ENCODE measurements at regions not wholly inside any gene's neighbourhood (a gene's known extent, or its start where the extent isn't known, plus 50 kb on each side); places are given as distances from the start of the nearest gene placed in this dataset.

- Histone ChIP-seq H3K36me3 (replicated peaks; ENCODE audit: insufficient read depth, low read length) (no peaks in the 10 kb centered on the region), H3K9me2 (replicated peaks; ENCODE audit: insufficient read depth, low read length) (no peaks in the 10 kb centered on the region), H3K4me3 (ENCODE audit: low read length) (no peak overlapping the region), H3K27ac (ENCODE audit: low read length) (no peak overlapping the region), H3K9ac (ENCODE audit: low read length) (no peak overlapping the region), H3K4me1 (ENCODE audit: low read length) (no peaks in the 10 kb centered on the region), H2AFZ (ENCODE audit: low read length) (no peak overlapping the region), H3K79me2 (ENCODE audit: low read length) (no peaks in the 10 kb centered on the region), H3K27me3 (replicated peaks; ENCODE audit: insufficient read depth, low read length) (peaks cover 64% of the 10 kb centered on the region), H3F3A (ENCODE audit: insufficient read depth, low read length) (no peaks in the 10 kb centered on the region), H3K9me3 (replicated peaks; ENCODE audit: insufficient read depth, low read length) (no peaks in the 10 kb centered on the region), H4K20me1 (ENCODE audit: insufficient read depth, low read length) (no peaks in the 10 kb centered on the region), H3K4me2 (ENCODE audit: low read depth, low read length) (no peak overlapping the region)
- TF ChIP-seq EZH2phosphoT487 (IDR thresholded peaks at IDR 0.05; ENCODE audit: low read length), result no peak
- TF ChIP-seq CTCF (IDR thresholded peaks at IDR 0.05; ENCODE audit: low read length), result no peak
- TF ChIP-seq EZH2 (optimal IDR thresholded peaks at IDR 0.05; ENCODE audit: low read depth, low read length), result no peak
- DNase-seq, result no peak
These were observed 166.3 kb upstream of the RTL1 start for GRCh38 chr14:101069666-101070362.

GRCh38 chr14:101070540-101071492 lies 167.3 kb upstream of the RTL1 start:
- Histone ChIP-seq H3K4me3 (ENCODE audit: low read length) (no peak overlapping the region), H3K27me3 (replicated peaks; ENCODE audit: insufficient read depth, low read length) (peaks cover 54% of the 10 kb centered on the region), H3K9me2 (replicated peaks; ENCODE audit: insufficient read depth, low read length) (no peaks in the 10 kb centered on the region), H3K79me2 (ENCODE audit: low read length) (no peaks in the 10 kb centered on the region), H3K27ac (ENCODE audit: low read length) (no peak overlapping the region), H4K20me1 (ENCODE audit: insufficient read depth, low read length) (no peaks in the 10 kb centered on the region), H3K4me1 (ENCODE audit: low read length) (no peaks in the 10 kb centered on the region), H2AFZ (ENCODE audit: low read length) (no peak overlapping the region), H3K9me3 (replicated peaks; ENCODE audit: insufficient read depth, low read length) (no peaks in the 10 kb centered on the region), H3F3A (ENCODE audit: insufficient read depth, low read length) (no peaks in the 10 kb centered on the region), H3K4me2 (ENCODE audit: low read depth, low read length) (no peak overlapping the region), H3K9ac (ENCODE audit: low read length) (no peak overlapping the region), H3K36me3 (replicated peaks; ENCODE audit: insufficient read depth, low read length) (no peaks in the 10 kb centered on the region)
- no peak for DNase-seq
- TF ChIP-seq EZH2 (optimal IDR thresholded peaks at IDR 0.05; ENCODE audit: low read depth, low read length) (no peak), CTCF (IDR thresholded peaks at IDR 0.05; ENCODE audit: low read length) (no peak), EZH2phosphoT487 (IDR thresholded peaks at IDR 0.05; ENCODE audit: low read length) (no peak)

- H3K9ac ChIP-seq (ENCODE audit: low read length), result no peak overlapping the region
- no peak overlapping the region for H3K4me3 ChIP-seq (ENCODE audit: low read length)
- no peaks in the 10 kb centered on the region for H3K9me3 ChIP-seq (replicated peaks; ENCODE audit: insufficient read depth, low read length)
- no peaks in the 10 kb centered on the region for H3K79me2 ChIP-seq (ENCODE audit: low read length)
- peaks cover 48% of the 10 kb centered on the region for H3K27me3 ChIP-seq (replicated peaks; ENCODE audit: insufficient read depth, low read length)
- H3K27ac ChIP-seq (ENCODE audit: low read length), result no peak overlapping the region
- no peaks in the 10 kb centered on the region for H3K9me2 ChIP-seq (replicated peaks; ENCODE audit: insufficient read depth, low read length)
- no peak overlapping the region for H3K4me2 ChIP-seq (ENCODE audit: low read depth, low read length)
- H3K36me3 ChIP-seq (replicated peaks; ENCODE audit: insufficient read depth, low read length), result no peaks in the 10 kb centered on the region
- TF ChIP-seq EZH2 (optimal IDR thresholded peaks at IDR 0.05; ENCODE audit: low read depth, low read length), result no peak
- no peak for TF ChIP-seq EZH2phosphoT487 (IDR thresholded peaks at IDR 0.05; ENCODE audit: low read length)
- TF ChIP-seq CTCF (IDR thresholded peaks at IDR 0.05; ENCODE audit: low read length), result no peak
- H2AFZ ChIP-seq (ENCODE audit: low read length), result no peak overlapping the region
- no peaks in the 10 kb centered on the region for H3K4me1 ChIP-seq (ENCODE audit: low read length)
- no peak for DNase-seq
- no peaks in the 10 kb centered on the region for H4K20me1 ChIP-seq (ENCODE audit: insufficient read depth, low read length)
- no peaks in the 10 kb centered on the region for H3F3A ChIP-seq (ENCODE audit: insufficient read depth, low read length)
These were observed 168.0 kb upstream of the RTL1 start for GRCh38 chr14:101071493-101071906.

All from MM.1S (cell line).